IPS DF 19.7 (cell line): ENCODE measurements at regions not wholly inside any gene's neighbourhood (a gene's known extent, or its start where the extent isn't known, plus 50 kb on each side); places are given as distances from the start of the nearest gene placed in this dataset.
"Not testable (repeated sequence)": the region's sequence is repeated elsewhere in the genome, so short reads cannot be mapped to it uniquely, and the experiment has no call there.

Experiments
- DNase-seq: peaks from one replicate; pipeline ENCODE4 v3.0.0-alpha.2; 2013; ENCODE audit warnings: low read depth, low spot score

DNA sequence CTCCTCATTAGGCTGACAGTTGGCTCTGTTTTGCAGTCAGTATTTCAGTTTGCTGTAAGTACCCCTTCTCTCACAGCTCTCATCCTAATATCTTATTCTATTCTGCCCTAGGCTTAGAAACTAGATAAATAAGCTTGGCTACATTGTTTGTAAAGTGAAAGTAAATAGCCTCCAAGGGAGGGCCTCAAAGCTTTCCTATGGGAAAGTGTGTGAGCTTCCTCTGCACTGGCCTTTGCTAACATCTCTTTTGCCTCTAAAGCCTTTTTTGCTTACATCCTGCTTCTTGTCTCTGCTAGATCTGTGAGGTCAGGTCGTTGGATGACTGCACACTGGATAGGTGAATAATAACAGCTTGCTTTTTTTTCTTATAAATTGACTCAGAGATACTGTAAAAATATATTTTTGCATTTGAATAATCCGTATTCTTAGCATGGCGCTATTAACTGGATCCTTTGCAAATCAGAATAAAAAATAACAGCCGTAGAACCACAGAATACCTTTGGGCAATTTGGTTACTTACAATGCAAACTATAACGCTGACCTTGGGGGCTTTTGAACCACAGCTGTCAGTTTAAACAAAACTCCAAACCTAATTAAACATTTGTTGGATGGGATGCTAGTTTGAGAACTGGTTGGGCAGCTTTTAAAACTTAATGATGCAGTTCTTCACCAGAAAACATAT lies 55.1 kb downstream of the TTC6 start:
- DNase-seq = no peak

DNA sequence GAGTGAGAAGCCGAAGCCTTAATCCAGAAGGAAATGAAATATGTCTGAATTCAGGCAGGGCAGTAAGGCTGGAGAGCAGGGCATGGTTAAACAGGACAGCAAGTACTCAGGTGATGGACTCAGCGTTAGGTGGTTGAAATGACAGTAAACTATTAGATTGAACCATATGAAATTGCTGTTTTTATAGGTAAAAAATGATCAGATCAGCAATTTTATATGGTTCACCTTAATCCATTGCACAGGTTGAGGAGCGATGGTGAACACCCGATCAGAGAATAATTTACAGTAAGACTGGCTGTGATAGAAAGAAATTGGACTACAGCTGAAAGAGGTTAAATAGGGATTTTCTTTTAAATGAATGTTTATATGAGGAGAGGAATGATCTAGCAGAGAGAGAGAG lies 56.6 kb downstream of the TTC6 start:
- no peak for DNase-seq

DNA sequence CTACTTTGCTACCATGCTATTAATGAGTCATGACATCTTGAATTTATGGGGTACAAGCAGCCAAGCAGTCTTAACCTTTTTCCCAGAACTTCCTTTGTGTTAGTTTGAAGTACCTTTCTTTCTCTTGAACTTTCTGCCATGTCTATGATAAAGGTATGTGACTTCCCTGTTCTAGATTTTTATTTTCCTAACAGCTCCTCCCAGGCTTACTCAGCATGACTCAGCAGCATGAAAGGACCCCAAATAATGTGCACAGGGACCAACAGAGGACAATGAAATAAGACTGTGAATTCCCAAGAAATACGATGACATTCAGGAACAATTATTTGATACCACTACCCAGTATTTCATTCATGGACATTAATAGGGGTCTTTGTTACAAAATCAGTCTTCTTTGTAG lies 60.0 kb downstream of the TTC6 start:
- no peak for DNase-seq

DNA sequence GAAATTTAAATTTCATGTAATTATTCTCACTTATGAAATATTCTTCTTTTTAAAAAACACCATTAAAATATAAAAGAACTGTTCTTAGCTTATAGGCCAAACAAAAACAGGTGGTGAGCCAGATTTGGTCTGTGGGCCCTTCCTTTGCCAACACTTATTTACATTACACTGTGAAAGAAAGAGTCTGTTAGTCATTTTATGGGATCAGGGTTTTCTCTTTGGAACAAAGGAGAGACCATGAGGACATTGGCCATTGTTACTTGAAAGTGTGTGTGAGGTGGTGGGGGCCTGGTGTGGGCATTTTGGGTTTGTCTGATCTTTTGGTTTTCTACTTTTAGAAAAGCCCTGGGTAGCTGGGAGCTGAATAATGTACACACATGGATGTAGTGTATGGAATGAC lies 62.7 kb downstream of the TTC6 start:
- no peak for DNase-seq

DNA sequence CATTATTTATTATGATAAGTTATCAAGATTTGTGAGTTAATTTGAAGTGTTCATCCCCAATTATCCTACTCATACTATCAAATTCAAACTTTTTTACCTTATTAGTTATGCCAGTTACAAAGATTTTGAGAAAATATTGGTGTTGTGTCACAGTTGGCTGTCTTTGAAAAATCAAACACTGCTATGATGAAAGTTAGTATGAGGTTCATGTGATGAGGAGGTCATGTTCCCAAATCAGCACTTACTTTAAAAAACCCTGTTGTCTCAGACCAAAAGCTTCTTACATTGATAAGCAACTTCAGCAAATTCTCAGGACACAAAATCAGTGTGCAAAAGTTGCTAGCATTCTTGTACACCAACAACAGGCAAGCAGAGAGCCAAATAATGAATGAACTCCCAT lies 68.1 kb downstream of the TTC6 start:
- DNase-seq = no peak

DNA sequence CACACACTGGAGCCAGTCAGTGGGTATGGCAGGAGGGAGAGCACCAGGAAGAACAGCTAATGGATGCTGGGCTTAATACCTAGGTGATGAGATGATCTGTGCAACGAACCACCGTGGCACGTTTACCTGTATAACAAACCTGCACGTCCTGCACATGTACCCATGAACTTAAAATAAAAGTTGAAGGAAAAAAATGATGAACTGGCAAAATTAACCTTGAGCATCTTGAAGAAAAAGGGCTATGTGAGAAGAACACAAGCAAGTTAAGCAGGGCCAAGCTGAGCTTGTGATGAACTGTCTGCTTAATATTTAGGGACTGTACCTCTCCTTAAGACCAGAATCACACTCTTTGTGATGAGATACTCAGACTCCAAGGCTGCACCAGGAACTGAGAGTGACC lies 70.0 kb downstream of the TTC6 start:
- no peak for DNase-seq

DNA sequence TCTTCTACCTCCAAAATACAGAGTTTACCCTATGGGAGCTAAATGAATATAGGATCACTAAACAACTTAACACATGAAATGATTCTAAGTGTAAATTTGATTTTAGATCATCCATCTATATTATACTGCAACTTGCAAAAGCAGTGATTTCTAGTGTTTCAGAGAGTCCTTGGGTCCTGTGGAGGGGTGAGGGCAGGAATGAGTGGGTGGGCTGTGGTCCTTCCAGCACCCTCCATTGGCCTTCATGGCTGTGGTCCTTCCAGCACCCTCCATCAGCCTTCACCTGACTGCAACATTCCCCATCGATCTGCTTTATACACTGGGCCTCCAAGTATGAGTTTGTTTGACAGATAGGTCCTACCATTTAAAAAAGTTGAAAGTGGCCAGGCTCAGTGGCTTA lies 70.5 kb downstream of the TTC6 start:
- DNase-seq = no peak

DNA sequence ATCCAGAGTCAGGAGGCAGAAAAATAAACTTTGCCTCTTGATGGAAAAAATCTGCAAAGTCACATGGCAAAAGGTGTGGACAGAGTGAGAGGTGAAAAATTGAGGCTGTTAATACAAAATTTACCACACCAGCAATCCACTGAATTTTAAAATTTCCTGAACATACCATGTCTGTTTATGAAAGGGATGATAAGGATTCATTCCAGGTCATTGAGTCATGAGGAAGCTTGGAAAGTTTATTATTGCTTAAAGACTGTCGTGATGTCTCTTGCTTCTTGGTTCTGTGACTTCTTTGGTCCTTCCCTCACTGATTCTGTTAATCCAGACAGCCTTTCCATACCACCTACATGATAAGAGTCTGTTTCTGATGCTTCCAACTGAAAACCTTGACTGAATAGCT lies 73.2 kb downstream of the TTC6 start:
- DNase-seq = no peak

DNA sequence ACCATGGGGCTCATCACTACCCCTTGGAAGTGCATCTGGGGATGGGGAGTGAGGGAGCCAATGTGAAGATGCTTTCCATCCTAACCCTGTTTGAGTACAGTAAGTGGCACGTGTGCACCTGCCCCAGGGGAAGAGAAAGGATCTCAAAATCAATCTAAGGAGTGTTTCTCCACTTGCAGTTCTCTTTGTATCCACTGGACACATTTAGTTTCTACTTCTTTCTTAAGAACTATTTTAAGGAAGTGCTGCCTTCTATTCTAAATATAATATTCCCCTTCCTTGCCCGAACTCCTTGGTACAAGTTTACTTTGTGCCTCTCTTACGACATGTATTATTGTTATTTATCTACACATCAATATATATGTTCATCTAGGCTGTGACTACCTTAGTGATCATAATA lies 73.8 kb downstream of the TTC6 start:
- no peak for DNase-seq

DNA sequence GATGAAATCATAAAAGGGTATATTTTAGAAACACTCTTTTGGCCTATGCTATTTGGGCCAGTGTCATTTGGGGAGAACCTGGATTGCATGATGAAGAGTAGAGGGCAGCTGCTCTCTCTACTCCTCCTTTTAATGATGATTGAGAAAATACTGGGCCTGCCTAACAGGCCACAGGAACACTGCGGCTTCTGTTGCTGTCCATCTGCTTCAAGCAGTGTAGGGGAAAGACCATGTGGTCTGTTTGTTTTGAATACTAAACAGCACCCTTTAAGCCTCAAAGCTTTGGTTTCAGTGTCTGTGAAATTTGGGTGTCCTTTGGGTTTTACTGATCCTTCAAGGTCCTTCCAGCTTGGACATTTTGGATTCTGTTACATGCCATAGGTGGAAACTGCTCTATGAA lies 78.0 kb downstream of the TTC6 start:
- DNase-seq = no peak

DNA sequence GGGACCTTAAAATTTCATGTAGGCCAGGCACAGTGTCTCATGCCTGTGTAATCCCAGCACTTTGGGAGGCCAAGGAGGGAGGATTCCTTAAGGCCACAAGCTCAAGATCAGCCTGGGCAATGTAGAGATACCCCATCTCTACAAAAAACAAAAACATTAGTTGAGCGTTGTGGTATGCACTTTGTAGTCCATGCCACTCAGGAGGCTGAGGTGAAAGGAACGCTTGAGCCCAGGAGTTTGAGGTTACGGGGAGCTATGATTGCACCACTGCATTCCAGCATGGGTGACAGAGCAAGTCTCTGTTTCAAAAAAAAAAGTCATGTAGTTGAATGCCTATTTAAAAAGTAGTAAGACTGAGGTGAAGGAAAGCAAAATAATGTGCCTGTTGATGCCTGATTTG lies 83.5 kb downstream of the TTC6 start:
- no peak for DNase-seq

DNA sequence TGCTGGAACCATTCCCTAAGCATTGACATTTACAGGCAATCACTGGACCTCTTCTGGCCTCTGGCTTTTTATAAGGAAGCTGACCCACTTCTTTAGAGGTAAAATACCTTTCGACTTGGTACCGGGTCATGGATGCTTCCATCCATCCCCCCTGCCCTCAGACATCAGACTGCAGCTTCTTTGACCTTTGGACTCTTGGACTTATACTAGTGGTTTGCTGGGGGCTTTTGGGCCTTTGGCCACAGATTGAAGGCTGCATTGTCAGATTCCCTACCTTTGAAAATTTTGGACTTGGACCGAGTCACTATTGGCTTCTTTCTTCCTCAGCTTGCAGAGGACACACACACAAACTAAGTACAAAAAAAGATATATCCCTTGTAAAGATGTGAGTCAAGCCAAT lies 86.1 kb downstream of the TTC6 start:
- no peak for DNase-seq

DNA sequence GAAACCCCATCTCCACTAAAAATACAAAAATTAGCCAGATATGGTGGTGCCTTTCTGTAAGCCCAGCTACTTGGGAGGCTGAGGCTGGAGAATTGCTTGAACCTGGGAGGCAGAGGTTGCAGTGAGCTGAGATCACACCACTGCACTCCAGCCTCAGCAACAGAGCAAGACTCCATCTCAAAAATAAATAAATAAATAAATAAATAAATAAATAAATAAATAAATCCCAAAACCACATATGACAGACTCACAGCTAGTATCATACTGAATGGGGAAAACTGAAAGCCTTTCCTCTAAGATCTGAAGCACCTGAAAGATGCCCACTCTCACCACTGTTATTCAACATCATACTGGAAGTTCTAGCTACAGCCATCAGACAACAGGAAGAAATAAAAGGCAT lies 97.3 kb downstream of the TTC6 start:
- DNase-seq = not testable (repeated sequence)

DNA sequence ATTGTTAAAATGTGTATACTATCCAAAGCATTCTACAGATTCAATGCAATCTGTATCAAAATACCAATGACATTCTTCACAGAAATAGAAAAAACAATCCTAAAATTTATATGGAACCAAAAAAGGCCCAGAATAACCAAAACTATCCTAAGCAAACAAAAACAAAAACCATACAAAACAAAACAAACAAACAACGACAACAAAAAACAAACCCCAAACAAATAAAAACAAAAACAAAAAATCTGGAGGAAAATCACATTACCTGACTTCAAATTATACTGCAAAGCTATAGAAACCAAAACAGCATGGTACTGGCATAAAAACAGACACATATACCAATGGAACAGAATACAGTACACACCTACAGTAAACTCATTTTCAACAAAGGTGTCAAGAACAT lies 98.0 kb downstream of the TTC6 start:
- DNase-seq = not testable (repeated sequence)

DNA sequence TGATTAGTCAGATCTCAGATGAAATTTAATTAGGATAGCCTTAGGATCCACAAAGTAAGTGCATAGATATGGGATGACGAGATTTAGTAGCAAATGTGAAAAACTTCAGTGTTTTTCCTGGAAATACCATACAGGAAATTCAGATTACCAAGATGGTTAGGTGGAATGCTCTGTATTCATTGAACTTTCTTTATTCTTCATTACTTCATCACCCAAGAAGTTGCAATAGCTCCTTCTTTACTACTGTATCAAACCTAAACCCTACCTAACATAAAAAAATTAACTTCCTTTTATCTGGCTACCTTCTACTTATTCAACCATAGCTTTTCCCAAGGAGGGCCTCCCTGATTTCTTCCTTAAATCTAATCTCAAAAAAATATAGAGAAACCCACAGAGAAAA lies 100.4 kb downstream of the TTC6 start:
- DNase-seq = no peak

DNA sequence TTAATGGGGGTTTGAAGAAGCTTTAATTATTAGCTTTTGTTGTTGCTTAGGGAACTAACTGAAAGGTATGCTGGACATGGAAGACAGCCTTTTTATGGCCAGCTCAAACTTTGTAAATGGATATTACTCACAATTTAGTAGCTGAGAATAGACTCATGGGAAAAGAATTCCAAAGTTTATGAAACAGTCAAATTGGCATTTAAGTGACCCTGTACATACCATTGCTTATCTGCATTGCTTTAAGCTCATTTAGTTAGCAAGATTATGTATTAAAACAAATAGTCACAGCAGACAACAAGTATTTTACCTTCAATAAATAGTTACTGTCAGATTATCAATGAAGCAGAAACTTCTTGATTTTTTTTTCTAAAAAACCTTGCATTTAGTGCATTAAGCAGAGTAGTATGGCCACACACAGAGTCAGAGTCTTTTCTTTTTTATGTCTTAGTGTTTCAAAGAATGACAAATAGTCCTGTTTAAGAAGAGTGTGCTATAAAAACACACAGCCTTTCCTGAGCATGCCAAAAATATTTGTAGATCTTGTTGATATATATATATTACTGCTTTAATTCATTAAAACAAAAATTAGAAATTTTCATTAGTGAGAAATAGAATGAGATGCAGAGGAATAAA lies 102.2 kb downstream of the TTC6 start:
- no peak for DNase-seq

DNA sequence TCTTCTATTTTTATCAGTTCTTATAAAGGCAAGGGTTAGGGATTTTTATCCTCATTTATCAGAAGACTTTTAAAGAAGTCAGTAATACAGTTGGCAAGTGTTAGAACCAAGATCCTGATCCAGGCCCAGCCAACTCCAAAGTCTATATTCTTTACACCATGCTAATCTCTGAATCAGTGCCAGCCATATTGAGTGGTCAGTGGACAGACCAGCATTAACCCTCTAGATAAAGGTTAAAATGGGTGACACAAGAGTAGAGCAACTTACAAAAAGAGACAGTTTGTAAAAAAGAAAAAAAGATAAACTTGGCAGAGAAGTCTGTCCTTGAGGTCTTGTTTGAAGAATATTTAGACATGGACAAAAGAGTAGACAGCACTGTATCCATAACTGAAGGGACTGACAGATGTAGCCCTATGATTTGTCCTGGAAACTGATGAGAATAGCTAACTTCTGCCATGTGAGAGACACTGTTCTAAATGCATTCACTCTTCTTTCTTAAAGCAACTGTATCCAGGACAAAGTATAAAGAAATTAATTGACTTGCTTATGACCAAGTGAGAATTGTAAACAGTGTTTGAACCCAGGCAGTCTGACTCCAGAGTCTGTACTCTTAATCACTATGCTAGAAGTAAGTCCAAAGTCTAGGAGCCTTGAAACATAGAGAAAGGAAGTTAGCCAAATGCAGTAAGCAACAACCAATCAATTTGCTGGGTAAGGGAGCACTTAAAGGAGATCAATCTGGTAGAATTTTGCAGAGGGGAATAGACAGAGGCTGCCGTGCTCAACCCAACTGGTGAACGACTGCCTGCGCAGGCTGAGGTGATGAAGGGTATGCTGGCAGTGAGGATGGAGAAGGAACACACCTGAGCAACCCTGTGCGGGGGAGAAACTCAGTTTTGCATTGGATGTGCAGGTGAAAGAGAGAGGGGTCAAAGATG lies 103.7 kb downstream of the TTC6 start:
- DNase-seq = no peak

DNA sequence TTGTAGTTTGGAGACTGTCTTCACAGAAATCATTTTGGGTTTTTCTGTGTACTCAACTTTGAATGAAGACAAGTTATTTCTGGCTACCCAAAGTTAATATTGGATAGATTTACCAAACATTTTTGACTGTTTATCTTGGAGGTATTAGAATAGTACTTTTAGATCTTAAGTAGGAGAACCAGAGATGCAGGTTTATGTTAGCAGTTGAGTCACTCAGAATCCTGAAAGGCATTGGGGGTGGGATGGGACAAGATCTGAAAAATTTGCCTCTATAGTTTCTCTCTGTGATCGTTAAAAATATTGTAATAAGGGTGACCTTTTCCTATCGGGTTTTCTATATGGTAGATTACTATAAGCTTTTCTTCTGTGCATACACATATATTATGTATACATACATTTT lies 112.3 kb downstream of the TTC6 start:
- DNase-seq = no peak

DNA sequence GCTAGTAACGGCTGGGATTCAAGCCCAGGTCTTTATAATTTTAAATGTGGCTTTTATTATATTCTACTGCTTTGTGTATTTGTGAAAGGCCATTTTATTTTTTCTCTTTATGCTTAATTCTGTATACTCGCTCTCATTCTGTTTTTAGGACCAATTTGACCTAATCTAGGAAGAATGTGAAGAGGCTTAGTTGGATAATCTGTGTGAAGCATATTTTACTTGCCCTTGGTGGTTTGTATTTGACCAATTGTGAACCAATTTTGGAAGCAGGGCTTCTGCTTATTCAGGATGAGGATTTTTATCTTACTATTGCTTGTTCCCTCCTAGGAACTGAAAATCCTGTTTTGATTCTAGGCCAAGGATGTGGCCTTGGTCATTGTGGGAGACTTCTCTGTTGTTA lies 113.1 kb downstream of the TTC6 start:
- no peak for DNase-seq

DNA sequence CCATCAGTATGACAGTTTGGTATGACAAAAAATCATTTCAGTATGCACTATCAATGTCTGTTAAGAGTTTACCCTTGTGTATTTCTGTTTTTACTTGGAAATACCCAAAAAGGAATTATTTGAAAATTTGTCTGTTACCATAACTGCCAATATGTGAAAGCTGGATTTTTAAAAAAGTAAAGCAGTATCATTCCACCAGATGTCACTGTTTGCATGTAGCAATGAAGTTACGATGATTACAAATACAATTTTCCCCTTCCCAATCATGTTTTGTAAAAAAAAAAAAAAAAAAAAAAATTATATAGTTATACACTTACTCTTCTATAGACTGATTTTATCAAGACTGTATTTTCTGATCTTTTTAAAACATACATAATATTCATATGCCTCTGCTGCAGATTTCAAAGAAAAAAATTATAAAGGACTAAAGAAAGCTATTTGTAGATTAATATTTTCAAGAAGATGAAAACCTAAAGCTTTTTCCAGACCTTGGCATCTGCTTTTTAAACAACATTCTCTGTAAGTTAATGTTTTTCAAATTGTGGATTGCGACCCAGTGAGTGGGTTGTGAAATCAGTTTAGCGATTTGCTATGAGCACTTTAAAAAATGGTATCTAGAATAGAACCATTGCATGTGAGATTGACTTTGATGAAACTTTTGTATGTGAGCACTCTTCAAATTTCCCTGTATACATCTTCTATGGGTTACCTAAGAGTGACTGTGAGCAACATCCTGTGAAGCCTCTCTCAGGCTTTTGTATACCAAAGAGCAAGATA lies 114.2 kb downstream of the TTC6 start:
- no peak for DNase-seq

DNA sequence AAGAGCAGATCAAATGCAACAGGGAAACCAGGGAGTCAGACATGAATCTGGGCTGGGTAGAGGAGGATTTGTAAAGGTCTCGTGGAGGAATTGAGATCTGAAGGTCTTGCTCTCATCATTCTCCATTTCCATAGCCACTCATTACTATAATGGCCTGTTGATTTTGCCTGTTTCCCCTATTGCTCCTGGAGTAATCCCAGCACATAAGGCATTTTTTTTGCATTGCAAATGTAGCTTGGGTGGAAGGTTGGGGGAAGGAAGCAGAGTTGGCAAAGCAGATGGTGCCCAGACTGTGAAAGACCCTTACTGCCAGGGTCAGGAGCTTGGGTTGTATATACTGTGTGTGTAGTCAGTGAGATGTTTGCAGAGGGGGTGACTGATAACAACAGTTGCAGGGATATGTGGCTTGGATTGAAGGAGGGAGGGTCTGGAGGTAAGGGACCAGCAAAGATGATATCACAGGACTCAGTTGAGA lies 116.0 kb downstream of the TTC6 start:
- no peak for DNase-seq
